ENCODE measurements at regions not wholly inside any gene's neighbourhood (a gene's known extent, or its start where the extent isn't known, plus 50 kb on each side); places are given as distances from the start of the nearest gene placed in this dataset.

DNA sequence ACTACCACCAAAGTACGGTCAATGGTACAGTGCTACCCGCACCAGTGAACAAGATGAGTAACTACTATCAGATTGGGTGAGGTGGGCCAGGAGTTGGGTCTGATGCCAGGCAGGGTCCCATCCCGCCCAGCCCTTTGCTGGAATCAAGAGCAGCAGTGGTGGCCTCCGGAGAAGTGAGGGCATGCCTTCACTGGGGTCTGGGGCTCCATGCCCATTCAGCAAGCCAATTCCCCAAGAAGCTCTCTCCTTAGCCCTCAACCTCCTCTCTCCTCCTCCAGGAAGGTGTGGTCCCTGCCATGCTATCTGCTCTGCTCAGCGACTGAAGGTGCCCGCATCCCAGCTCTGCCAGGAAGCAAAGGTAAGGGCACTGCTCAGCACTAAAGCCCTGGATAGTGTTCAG lies 62.7 kb upstream of the CPLX2 start:
- DNase-seq (ENCODE audit: low spot score): no peak

DNA sequence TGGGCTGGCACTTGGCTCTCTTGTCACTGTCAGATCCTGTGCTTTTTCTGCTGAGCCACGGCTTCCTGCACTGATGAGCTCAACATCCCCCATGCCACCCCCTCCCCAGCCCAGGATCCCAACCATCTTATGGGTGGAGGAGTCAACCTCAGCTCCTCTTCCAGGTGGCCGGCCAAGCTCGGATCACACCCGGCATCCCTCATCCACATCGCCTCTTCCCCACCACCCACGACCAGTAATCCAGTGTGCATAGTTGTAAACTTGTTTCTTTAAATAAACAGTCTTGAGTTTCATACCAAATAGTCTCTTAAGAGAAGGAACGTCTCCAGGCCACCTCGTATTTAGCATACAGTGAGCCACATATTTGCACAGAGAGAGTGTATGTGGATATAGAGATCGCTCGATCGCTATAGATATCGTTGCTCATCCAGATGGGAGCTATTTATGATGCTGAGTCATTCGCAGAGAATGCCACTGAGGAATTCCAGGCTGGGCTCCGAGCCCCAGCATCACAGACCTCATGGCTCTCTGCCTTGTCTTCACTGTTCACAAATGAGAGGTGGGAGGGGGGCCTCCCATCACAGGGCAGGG lies 61.8 kb upstream of the CPLX2 start:
- DNase-seq (ENCODE audit: low spot score): no peak

DNA sequence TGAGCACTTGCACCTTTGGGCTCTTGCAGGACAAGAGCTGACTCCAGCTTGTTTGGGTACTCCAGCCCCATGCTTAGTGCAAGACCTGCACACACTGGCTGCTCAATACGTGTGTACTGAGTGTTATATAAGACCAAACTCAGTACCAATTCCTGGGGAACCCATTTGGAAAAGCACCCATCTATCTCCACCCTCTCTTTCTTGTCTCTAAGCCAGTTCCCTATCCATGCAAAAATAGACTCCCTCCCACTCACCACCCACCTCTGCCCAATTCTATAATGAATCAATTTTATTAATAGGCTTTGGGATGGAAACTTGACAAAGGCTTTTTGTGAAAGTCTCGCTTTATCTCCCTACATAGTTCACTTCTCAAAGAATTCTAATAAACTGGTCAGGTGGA lies 60.9 kb upstream of the CPLX2 start:
- DNase-seq (ENCODE audit: low spot score): no peak

DNA sequence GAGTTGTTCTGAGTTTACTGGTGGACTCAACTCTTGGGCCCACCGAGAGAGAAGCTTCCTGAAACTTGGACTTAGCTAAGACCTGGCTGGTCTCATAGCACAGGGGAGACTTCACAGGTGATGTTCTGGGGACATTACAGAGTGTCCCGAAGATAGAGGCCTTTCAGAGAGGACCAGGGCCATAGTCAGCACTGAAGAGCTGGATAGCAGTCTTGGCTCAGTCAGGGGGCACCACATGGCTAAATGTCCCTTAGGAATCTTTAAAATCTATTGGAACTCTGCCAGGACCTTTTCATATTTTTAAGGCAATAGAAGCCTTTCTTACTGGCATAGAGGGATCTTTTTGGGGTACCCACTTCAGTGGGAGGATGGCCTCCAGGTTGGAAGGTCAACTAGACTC lies 59.8 kb upstream of the CPLX2 start:
- DNase-seq (ENCODE audit: low spot score): no peak

DNA sequence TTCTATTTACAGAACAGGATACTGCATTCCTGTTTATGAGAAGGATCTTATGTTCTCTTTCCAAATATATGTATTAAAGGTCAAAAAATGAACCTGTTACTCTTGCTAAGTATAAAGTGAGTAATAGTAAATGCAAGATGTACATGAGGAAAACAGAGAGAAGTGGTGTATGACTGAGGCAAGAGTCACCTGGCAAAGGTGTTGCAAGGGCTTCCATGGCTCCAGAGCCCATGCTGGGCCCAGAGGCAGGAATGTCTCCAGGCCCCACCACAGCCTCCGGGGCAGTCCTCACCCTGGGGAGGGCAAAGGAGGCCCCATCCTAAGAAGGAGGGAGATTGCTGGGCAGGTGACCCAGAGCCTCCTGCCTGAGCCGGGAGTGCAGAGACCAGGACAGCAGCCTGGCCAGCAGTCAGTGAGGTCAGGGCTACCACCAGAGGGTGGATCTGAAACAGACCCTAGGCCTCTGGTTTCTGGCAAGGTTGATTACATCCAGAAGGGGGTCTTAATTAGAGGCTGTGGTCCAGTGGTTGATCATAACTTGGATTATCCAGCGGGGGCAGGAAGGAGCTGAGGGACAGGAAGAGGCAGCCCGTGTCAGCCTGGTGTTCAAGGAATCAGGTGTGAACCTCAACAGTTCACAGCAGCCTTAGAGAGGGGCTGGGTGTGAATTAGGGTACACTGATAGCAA lies 57.3 kb upstream of the CPLX2 start:
- no peak for DNase-seq (ENCODE audit: low spot score)

DNA sequence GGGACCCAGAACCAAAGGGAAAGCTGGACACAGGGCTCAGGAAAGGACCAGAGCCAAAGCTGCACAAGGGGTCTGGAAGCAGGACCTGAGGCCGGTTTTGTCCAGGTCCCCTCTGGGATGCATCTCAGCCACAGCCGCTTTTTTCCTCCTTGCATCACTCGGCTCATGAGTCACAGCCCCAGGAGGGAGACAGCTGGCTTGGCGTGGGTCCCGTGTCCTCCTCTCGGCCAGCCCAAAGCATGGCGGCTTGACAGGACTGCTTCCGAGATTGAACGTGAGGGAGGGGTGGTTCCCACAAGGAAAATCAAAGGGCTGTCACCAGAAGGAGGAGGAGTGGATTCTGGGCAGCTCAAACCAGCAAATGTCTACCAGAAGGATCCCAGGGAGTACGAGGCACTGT lies 56.7 kb upstream of the CPLX2 start:
- DNase-seq (ENCODE audit: low spot score): no peak

DNA sequence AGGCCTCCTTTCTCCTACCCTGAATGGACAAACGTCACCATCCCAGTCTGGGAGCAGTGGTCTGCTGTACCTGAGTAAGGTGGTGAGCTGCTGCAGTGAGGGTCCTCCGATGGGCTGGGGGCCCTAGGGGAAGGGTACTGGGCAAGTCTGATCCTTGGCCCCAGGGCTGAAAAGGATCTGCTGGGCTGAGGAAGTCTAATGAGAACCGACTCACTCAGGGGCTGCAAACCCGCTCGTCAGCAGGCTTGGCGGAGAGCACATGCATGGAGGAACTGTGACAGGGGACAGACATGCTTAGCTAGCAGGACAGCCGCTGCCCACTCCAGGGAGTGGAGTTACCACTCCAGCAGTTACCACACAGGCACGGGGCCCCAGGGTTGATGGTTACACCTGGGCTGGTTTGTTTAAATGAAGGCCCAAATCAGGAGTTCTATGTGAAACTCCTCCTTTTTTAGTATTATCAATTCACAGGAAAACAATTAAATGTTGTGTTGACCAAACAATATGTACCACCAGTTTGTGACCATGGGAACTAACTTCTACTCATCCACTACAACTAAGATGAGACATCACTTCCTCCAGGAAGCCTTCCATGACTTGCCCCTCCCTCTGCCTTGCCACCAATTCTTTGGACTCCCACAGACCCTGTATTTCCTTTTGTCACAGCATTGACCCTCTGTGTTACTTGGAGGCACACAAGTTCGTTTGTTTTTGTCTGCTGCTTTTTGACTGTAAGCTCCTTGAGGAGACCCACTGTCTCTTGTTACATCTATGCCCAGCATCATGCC lies 56.1 kb upstream of the CPLX2 start:
- DNase-seq (ENCODE audit: low spot score): no peak

DNA sequence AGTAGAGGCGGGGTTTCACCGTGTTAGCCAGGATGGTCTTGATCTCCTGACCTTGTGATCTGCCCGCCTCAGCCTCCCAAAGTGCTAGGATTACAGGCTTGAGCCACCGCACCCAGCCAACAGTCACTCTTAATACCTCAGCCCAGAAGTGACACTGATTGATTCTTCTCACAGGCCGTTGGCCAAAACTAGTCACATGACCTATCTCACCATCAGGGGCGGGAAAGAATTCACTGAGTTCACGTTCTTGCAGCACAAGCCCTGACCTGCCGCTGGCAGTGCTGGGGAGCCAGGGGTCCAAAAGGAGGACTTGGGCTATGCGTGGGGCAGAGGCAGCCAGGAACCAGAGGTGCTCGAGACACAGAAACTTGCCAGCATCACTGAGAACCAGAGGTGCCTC lies 55.0 kb upstream of the CPLX2 start:
- no peak for DNase-seq (ENCODE audit: low spot score)

DNA sequence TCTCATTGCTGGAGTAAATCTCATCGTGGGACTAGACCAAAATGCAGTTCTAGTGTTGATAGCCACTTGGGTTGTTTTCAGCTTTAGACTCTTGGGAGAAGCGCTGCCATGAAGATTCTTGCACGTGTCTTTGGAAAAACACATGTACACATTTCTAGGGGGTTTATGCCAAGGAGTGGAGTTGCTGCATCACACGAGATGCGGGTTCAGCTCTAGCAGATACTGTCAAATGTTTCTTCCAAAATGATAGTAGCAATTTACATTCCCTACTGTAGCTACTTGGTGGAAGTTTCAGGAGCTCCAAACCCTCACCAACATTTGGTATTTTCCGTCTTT lies 52.3 kb upstream of the CPLX2 start:
- no peak for DNase-seq (ENCODE audit: low spot score)

DNA sequence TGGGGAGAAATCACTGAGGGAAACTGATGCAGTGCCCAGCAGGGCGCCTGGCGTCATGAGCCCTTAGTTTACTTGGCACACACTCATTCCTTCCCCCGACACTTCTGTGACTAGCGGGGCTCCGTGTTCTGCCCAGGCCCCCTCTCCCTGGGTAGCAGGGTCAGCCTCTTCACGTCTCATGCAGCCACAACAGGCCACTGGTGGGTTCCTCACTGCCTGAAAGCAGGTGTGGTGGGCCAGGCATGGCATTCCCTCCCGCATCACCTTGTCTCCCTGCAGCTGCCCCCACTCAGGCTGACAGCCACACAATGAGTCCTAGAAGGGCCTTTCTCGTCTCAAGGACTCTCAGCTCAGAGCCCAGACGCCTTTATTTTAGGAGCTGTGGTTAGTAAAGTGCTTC lies 51.1 kb upstream of the CPLX2 start:
- no peak for DNase-seq (ENCODE audit: low spot score)

All from iPS-NIHi11 (cell line).